ENCODE measurements at regions not wholly inside any gene's neighbourhood (a gene's known extent, or its start where the extent isn't known, plus 50 kb on each side); places are given as distances from the start of the nearest gene placed in this dataset.

DNA sequence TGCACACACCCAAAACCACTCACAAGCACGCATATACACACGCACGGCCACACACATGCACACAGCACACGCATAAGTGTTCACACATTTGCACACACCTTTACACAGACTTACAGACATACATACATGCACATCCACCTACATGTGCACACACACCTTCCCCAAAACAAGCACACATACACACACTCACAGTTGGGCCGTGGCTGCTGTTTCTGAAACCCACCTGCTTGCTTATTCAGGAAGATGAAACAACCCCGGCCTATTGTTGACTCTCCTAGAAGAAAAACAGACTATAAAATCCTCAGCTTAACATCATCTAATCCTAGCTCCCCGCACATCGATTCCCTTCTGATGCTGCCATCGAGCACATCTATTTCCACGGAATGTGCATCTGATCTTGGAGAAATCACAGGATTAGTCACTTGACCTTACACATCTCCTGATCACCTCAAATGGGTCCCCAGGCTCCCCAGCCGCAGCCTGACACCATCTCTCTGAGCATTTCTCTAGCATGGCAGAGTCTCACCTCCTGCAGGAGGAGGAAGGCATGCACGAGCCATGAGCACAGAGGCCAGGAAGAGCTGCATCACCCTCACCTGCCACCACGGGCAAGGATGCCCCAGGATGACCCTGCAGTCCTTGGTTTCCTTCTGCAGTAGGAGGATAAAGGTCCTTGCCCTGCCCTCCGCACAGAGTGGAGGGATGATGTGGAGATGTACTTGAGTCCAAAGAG is 105.8 kb upstream of the CDH5 start:
- H3K4me2 ChIP-seq (ENCODE audit: low read length), result no peak overlapping the region
- CTCF ChIA-PET (ENCODE audit: unreplicated experiment), result no interaction called here
- intact Hi-C loops (cut with micrococcal nuclease; ENCODE audit: unreplicated experiment), result no loop called here

DNA sequence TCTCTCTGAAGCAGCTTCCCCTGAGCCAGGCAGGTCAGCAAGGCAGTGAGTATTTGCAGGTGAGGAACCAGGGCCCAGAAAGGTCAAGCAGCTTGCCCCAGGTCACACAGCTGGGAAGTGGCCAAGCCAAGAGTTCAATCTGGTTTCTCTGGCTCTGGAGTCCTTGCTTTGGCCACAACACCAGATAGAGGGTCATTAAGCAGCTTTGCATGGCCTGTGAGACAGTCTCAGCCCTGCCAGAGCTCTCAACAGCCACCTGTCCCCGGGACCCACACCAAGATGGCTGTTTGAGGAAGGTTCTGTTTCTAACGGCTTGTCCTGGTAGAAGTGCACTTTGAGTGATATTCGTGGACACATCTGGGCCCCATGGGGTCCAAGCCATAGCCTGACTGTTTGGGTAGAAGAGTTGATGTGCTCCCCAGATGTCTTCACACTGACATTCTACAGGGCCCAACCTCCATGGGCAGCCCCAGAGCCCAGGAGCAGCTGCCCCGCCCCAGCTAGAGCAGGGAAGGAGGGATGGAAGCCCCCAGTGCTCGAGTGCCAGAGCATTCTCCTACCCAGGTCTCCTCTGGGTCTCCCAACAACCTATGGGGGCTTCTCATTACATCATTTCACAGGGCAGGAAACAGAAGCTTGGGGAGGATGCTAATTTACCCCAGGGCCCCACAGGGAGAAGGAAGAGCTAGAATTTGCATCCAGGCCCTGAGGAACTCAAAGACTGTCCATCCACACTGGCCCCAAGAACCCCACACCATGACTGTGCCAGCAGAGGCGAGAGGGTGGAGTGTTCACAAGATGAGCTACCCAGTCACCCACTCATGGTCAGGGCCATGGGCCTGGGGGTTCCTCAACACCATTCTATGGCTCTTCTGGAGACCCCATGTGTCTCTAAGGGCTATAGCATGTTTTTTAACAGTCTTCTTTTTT is 107.3 kb upstream of the CDH5 start:
- CTCF ChIA-PET (ENCODE audit: unreplicated experiment), result interaction anchor here (0.6 to 1.1 kb wide), 2 partner anchors 20 to 36 kb away, joined by 3 read pairs; no protein-coding TSS in a partner anchor
- TF ChIP-seq, protein P1, sequence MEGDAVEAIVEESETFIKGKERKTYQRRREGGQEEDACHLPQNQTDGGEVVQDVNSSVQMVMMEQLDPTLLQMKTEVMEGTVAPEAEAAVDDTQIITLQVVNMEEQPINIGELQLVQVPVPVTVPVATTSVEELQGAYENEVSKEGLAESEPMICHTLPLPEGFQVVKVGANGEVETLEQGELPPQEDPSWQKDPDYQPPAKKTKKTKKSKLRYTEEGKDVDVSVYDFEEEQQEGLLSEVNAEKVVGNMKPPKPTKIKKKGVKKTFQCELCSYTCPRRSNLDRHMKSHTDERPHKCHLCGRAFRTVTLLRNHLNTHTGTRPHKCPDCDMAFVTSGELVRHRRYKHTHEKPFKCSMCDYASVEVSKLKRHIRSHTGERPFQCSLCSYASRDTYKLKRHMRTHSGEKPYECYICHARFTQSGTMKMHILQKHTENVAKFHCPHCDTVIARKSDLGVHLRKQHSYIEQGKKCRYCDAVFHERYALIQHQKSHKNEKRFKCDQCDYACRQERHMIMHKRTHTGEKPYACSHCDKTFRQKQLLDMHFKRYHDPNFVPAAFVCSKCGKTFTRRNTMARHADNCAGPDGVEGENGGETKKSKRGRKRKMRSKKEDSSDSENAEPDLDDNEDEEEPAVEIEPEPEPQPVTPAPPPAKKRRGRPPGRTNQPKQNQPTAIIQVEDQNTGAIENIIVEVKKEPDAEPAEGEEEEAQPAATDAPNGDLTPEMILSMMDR (conservative IDR thresholded peaks at IDR 0.05; ENCODE audit: low read length), result no peak

More for the DNA sequence above, 105.8 kb upstream of the CDH5 start:
- no peaks in the 10 kb centered on the region for H3K9me3 ChIP-seq (ENCODE audit: low read length)
- H3K36me3 ChIP-seq (ENCODE audit: insufficient read depth, low read length), result no peaks in the 10 kb centered on the region
- no peak for TF ChIP-seq EZH2phosphoT487 (IDR thresholded peaks at IDR 0.05; ENCODE audit: borderline replicate concordance, low read depth, low read length)
- TF ChIP-seq, protein P1 (conservative IDR thresholded peaks at IDR 0.05; ENCODE audit: low read length), result no peak
- H3K9me2 ChIP-seq (ENCODE audit: insufficient read depth, low read length), result no peaks in the 10 kb centered on the region
- no TSS peak for BruUV-seq (replicated peaks)
- H3K4me3 ChIP-seq (ENCODE audit: low read depth, low read length, poor library complexity, severe bottlenecking), result no peak overlapping the region
- H3K4me1 ChIP-seq (ENCODE audit: insufficient read depth, low read length, poor library complexity, severe bottlenecking), result no peaks in the 10 kb centered on the region
- no peaks in the 10 kb centered on the region for H3K79me2 ChIP-seq (ENCODE audit: insufficient read depth, low read depth, low read length)
- DNase-seq (ENCODE audit: low spot score), result no peak
- H3K27ac ChIP-seq (ENCODE audit: low read depth, low read length, poor library complexity, severe bottlenecking), result no peak overlapping the region
- H2AFZ ChIP-seq (ENCODE audit: low read length), result no peak overlapping the region
- no peaks in the 10 kb centered on the region for H4K20me1 ChIP-seq (ENCODE audit: insufficient read depth, low read length)
- POLR2A ChIA-PET, result no interaction called here

More for the DNA sequence above, 107.3 kb upstream of the CDH5 start:
- Histone ChIP-seq H3K27ac (ENCODE audit: low read depth, low read length, poor library complexity, severe bottlenecking) (no peak overlapping the region), H4K20me1 (ENCODE audit: insufficient read depth, low read length) (no peaks in the 10 kb centered on the region), H2AFZ (ENCODE audit: low read length) (no peak overlapping the region), H3K9me2 (ENCODE audit: insufficient read depth, low read length) (no peaks in the 10 kb centered on the region), H3K36me3 (ENCODE audit: insufficient read depth, low read length) (no peaks in the 10 kb centered on the region), H3K4me3 (ENCODE audit: low read depth, low read length, poor library complexity, severe bottlenecking) (no peak overlapping the region), H3K79me2 (ENCODE audit: insufficient read depth, low read depth, low read length) (no peaks in the 10 kb centered on the region), H3K4me1 (ENCODE audit: insufficient read depth, low read length, poor library complexity, severe bottlenecking) (no peaks in the 10 kb centered on the region), H3K4me2 (ENCODE audit: low read length) (no peak overlapping the region), H3K9me3 (ENCODE audit: low read length) (no peaks in the 10 kb centered on the region)
- no TSS peak for BruUV-seq (replicated peaks)
- no peak for DNase-seq (ENCODE audit: low spot score)
- POLR2A ChIA-PET, result no interaction called here
- intact Hi-C loops (cut with micrococcal nuclease; ENCODE audit: unreplicated experiment), result no loop called here
